ENCODE measurements at regions not wholly inside any gene's neighbourhood (a gene's known extent, or its start where the extent isn't known, plus 50 kb on each side); places are given as distances from the start of the nearest gene placed in this dataset.

DNA sequence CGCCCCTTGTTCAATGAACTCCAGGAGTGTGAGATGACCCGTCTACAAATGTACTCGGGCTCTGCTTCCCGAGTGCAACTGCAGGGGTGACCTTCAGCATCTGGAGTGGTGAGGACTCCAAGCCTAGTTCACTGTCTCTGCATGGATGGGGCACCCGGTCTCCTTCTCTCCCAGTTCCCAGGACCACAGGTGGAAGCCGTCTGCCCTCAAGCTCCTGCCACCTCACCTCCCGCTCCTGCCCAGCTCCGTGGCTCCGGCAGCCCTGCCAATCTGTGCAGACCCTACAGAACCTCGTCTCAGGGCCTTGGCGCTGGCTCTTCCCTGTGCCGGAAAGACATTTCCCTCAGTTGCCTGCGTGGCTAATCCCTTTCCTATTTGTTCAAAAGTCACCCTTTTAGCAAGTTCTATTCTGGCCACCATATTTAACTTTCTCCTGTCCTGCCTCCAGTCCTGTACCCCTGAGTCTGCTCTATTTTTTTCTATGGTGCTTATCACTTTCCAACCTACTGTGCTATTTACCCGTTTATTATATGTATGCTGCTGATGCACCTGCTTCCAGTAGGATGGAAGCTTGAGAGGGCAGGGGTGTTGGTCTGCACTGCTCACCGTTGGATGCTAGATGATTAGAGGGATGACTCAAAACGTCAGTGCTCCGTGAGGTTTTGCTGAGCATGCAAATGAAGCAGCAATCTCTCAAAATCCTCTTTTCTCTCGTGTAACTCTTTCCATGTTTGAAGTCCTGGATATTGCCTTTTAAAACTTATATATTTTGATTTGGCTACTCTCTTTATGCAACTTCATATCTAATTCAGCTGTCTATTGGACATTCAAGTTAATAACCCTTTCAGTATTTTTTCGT is 641.4 kb downstream of the ACTR3B start:
- Histone ChIP-seq H3K4me3 (ENCODE audit: low read depth in 1 of 2, low read length in 1 of 2) (no peak overlapping the region), H3K36me3 (no peaks in the 10 kb centered on the region), H3K4me1 (ENCODE audit: control insufficient read depth in 1 of 2, insufficient read depth in 1 of 2, low read depth in 1 of 2, low read length in 1 of 2) (no peaks in the 10 kb centered on the region), H3K9me3 (no peaks in the 10 kb centered on the region), H3K27me3 (no peaks in the 10 kb centered on the region), H3K27ac (no peak overlapping the region)
- TF ChIP-seq, protein P1, sequence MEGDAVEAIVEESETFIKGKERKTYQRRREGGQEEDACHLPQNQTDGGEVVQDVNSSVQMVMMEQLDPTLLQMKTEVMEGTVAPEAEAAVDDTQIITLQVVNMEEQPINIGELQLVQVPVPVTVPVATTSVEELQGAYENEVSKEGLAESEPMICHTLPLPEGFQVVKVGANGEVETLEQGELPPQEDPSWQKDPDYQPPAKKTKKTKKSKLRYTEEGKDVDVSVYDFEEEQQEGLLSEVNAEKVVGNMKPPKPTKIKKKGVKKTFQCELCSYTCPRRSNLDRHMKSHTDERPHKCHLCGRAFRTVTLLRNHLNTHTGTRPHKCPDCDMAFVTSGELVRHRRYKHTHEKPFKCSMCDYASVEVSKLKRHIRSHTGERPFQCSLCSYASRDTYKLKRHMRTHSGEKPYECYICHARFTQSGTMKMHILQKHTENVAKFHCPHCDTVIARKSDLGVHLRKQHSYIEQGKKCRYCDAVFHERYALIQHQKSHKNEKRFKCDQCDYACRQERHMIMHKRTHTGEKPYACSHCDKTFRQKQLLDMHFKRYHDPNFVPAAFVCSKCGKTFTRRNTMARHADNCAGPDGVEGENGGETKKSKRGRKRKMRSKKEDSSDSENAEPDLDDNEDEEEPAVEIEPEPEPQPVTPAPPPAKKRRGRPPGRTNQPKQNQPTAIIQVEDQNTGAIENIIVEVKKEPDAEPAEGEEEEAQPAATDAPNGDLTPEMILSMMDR (IDR thresholded peaks at IDR 0.05), result no peak

DNA sequence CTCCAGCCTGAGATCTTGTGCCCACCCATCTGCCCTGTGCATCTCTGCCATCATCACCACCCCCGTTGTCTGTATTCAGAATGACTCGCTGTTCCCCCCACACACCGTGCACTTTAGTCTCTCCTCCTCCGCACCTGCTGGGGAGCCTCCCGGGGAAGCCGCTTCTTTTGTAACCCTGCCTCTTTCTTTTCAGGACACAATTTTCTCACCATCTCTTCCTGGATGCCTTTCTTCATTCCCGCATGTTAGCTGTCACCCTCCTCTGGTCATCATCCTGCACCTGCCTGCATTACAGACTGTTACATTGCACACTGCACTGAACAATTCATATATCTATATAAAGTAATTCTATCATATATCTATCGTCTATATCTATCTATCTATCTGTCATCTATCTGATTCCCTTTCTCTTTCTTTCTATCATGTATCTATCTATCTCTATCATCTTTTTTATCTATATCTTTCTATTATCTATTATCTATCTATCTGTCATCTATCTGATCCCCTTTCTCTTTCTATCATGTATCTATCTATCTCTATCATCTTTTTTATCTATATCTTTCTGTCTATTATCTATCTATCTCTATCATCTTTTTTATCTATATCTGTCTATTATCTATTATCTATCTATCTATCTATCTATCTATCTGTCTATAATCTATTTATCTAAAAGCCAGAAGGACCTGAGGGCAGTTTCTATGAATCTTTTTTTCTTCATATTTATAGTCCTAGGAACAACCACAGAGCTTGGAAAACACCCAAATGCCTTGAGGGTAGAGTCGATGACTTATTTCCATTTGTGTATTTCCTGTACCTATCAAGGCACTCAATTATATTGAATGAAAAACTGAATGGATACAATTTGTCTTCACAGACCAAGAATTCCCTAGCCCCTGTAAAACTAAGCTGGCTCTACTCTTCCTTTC is 642.5 kb downstream of the ACTR3B start:
- H3K36me3 ChIP-seq, result no peaks in the 10 kb centered on the region
- H3K27ac ChIP-seq, result no peak overlapping the region
- H3K4me1 ChIP-seq (ENCODE audit: control insufficient read depth in 1 of 2, insufficient read depth in 1 of 2, low read depth in 1 of 2, low read length in 1 of 2), result no peaks in the 10 kb centered on the region
- no peaks in the 10 kb centered on the region for H3K9me3 ChIP-seq
- H3K4me3 ChIP-seq (ENCODE audit: low read depth in 1 of 2, low read length in 1 of 2), result no peak overlapping the region
- TF ChIP-seq, protein P1 (IDR thresholded peaks at IDR 0.05), result no peak
- no peaks in the 10 kb centered on the region for H3K27me3 ChIP-seq

- no peak overlapping the region for H3K4me3 ChIP-seq (ENCODE audit: low read depth in 1 of 2, low read length in 1 of 2)
- H3K36me3 ChIP-seq, result no peaks in the 10 kb centered on the region
- H3K9me3 ChIP-seq, result no peaks in the 10 kb centered on the region
- H3K4me1 ChIP-seq (ENCODE audit: control insufficient read depth in 1 of 2, insufficient read depth in 1 of 2, low read depth in 1 of 2, low read length in 1 of 2), result no peaks in the 10 kb centered on the region
- no peaks in the 10 kb centered on the region for H3K27me3 ChIP-seq
- TF ChIP-seq, protein P1 (IDR thresholded peaks at IDR 0.05), result no peak
- no peak overlapping the region for H3K27ac ChIP-seq
These were observed 643.4 kb downstream of the ACTR3B start for GRCh38 chr7:153402721-153403541.

GRCh38 chr7:153404124-153404523 is 644.6 kb downstream of the ACTR3B start:
- Histone ChIP-seq H3K9me3 (no peaks in the 10 kb centered on the region), H3K4me1 (ENCODE audit: control insufficient read depth in 1 of 2, insufficient read depth in 1 of 2, low read depth in 1 of 2, low read length in 1 of 2) (no peaks in the 10 kb centered on the region), H3K4me3 (ENCODE audit: low read depth in 1 of 2, low read length in 1 of 2) (no peak overlapping the region), H3K36me3 (no peaks in the 10 kb centered on the region), H3K27me3 (no peaks in the 10 kb centered on the region), H3K27ac (no peak overlapping the region)
- TF ChIP-seq, protein P1 (IDR thresholded peaks at IDR 0.05), result no peak

DNA sequence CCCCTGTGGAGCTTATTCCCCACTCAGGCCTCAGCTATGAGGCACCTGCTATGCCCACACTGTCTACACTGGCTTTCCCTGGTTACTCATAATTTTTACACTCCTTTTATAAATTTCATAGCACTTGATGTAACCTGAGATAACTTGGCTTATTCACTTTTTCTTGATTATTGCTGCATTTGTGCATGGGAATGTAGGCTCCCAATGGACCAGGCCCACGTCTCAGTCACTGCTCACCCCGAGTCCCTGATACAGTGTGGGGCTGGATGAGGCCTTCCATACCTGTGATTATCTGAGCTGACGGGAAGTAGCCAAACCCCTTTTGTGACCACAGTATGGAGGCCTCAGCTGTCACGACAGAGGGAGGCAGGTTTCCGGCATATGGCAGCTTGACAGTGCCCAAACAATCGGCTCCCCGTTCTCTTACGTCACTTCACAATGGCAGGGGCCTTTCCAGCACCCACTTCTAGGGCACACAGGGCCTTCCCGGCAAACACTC is 645.3 kb downstream of the ACTR3B start:
- TF ChIP-seq, protein P1 (IDR thresholded peaks at IDR 0.05), result no peak
- no peaks in the 10 kb centered on the region for H3K27me3 ChIP-seq

More for the DNA sequence above, 645.3 kb downstream of the ACTR3B start:
- Histone ChIP-seq H3K36me3 (no peaks in the 10 kb centered on the region), H3K4me1 (ENCODE audit: control insufficient read depth in 1 of 2, insufficient read depth in 1 of 2, low read depth in 1 of 2, low read length in 1 of 2) (no peaks in the 10 kb centered on the region), H3K9me3 (no peaks in the 10 kb centered on the region), H3K27ac (no peak overlapping the region), H3K4me3 (ENCODE audit: low read depth in 1 of 2, low read length in 1 of 2) (no peak overlapping the region)

Measured in neutrophil (primary cell).